ENCODE measurements at regions not wholly inside any gene's neighbourhood (a gene's known extent, or its start where the extent isn't known, plus 50 kb on each side); places are given as distances from the start of the nearest gene placed in this dataset.
A peak's percentile ranks its signal among the peaks of the same experiment; 100 is the strongest.
"Not testable (repeated sequence)": the region's sequence is repeated elsewhere in the genome, so short reads cannot be mapped to it uniquely, and the experiment has no call there.

DNA sequence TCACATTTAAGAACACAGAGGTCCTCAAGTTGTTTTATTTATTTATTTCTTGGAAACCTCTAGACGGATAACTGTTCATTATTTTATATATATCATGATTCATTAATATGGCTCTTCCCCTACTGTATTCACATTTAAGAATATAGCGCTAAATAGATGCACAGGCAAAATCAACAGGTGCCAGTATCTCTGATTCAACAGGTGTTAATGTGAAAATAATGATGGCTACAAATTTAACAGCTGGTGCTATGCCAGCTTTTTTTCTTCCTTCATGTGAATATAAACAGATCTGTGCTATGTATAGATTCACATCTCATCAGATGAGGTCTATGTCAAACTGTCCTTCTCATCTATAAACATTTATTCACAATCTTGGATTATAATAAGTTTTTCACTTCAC is 218.5 kb upstream of the NR2F2 start:
- no peak for DNase-seq (ENCODE audit: low read depth in 2 of 2)

DNA sequence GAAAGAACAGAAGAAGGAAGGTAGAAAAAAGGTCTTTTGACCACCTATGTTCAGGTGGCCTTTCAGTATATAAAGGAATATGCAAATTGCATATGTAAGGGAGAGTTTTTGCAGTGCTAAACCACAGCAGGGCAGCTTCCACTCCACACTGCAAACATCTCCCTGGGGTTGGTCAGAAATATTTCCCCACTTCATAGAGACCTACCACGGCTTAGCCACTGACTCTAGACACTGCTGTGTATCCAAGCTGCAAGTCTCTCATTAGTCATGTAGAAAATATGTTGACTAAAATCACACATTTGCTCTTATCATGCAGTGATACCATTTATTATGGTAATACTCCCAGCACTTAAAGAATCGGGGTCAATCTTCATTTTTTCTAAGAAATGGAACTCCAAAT is 214.9 kb upstream of the NR2F2 start:
- DNase-seq (ENCODE audit: low read depth in 2 of 2): no peak

DNA sequence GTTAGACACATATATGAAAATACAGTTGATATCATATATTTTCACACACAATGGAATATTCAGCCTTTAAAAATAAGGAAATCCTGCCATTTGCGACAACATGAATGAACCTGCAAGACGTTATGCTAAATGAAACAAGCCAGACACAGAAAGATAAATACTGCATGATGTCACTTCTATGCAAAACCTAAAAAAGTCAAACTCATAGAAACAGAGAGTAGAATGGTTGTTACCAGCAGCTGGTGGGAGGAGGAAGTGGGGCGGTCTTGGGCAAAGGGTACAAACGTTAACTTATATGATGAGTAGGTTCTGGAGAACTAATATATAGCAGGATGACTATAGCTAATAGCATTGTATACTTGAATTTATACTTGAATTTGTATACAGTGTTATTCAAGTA is 213.2 kb upstream of the NR2F2 start:
- DNase-seq (ENCODE audit: low read depth in 2 of 2): no peak

DNA sequence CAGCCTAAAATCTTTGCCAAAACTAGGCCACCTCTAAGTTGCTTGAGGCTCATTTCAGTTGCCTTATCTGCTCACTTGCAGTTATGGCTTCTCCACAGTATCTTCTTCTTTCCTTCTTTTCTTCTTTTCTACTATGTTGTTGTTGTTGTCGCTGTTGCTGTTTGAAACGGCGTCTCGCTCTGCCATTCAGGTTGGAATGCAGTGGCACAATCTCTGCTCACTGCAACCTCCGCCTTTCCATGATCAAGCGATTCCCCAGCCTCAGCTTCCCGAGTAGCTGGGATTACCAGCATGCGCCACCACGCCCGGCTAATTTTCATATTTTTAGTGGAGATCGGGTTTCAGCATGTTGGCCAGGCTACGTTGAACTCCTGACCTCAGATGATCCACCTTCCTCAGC is 210.8 kb upstream of the NR2F2 start:
- no peak for DNase-seq (ENCODE audit: low read depth in 2 of 2)

DNA sequence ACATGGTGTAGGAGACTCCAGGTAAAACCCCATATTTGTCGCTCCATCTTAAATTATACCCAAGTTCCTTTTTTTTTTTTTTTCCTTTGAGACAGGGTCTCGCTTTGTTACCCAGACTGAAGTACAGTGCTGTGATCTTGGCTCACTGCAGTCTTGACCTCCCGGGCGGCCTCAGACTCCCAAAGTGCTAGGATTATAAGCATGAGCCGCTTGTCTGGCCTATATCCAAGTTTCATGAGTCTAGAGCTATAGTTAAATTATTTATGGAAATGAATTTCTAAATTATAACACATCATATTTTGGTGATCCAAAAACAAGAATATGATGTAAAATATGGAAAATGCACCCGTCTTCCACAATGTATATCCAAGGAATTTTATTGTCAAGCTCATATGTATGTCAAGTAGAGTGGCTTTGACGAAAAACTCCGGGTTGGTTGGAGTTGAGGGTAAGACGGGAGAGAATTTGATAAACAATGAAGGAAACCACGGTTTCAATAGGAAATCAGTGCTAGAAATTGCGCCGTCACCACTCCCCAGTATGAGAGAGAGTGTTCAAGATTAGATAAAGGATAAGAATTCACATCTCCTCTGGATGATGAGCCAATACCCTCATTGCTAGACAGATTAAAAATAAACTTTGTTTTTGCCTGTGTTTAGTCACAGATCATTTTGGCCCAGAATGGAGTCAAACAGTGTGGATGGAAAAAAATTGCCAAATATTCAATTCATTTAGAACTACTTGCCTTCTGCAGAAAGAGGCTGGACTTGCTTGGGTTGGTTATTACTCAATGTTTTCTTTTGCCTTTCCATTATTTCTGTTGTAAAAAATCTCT is 209.2 kb upstream of the NR2F2 start:
- no peak for DNase-seq (ENCODE audit: low read depth in 2 of 2)

DNA sequence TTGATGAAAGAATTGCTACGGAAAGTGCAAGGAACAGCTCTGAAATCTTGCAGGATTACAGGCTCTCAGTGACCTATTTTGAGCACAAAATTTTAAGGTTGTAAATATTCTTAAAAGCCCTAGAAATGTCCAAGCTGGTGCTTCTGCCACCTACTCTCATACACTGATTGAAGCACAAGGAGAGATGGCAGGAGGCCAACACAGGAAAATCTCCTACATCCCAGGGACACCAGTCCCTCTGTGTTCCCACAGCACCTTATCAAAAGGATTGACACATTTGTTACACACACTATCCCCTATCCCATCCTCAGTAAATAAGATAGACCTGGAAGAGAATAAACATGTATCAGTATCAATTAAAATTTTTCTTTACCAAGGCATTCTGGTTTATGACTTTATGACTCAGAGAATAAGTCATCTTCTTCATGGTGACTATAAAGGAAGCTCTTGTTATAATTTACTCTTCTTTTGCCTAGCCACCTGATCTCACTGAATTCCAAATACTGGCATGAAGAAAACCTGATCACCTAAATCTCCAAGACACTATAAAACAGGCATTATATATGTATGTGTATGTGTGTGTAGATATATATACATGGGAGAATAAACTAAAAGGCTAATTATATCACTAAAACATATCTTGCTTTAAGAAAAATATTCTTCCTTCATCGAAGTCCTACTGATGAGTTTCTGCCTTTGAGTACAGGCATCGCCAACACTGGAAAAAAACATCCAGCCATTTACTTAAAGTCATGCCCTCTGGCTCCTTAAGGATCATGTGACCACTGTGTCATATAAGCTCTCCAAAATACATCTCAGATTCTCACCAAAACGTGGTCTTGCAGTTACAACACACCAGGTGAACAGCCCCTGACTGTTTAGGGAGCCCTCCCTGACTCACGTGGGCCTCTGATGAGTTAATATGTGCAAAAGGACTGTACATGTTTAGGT is 208.1 kb upstream of the NR2F2 start:
- DNase-seq (ENCODE audit: low read depth in 2 of 2): peak in 1 of 2 donors; percentile 25

DNA sequence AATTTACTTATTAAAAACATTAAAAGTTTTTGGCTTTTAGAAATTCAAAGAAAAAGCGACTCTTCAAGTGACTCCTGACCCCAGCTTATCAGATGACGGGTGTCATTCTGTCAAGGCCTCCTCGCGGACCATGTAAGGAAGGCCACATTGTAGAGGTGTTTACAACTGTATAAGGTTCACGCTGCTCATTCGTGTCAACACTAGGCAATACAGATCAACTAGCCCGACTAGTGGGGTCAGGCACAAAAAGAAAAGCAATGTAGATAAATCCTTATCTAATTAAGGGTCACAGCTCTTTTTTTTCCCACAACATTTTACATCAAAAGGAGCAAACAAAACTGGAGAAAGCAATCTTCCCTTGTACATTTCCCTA is 207.5 kb upstream of the NR2F2 start:
- DNase-seq (ENCODE audit: low read depth in 2 of 2): no peak

DNA sequence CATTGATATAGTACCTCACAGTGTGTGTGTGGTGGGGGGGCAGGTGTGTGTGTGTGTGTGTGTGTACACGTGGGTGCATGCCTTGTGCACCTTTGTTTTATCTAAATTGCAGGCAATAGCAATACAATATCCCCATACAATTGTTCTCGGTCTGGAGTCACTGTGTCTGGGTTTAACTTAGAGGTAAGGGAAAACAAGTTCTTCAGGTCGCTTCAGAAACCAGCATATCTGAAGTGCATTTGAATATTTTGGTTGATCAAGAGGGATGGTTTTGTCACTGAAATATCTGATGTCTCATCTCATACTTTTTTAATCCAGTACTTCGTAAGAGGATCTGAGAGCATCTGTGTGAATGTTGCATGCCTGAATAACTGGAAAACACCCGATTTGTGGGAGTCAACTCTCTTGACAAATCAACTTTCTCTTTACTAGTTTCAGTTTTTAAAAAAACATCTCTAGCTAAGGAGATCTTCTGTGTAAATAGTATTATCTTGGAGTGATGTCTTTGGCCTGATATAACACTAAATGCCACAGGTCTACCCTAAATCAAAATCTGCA is 206.8 kb upstream of the NR2F2 start:
- DNase-seq (ENCODE audit: low read depth in 2 of 2): no peak

DNA sequence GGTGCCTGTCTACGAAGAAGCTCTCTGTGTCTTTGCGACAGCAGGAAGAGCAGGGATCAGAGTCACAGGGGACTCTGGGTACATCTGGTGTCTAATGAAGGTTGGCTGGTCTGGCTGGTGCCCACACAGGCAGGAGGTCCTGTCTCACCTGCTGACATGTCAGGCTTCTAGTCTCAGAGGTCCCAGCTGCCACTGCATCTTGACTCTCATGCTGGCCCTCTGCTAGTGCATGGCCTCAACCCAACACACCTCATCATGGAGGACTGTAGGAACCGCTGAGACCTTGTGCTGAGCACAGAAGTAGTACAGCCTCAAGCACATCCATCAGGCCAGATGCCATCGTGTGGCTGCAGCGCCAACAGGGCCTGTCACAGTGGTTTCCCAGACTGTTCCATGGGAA is 206.1 kb upstream of the NR2F2 start:
- DNase-seq (ENCODE audit: low read depth in 2 of 2): no peak

DNA sequence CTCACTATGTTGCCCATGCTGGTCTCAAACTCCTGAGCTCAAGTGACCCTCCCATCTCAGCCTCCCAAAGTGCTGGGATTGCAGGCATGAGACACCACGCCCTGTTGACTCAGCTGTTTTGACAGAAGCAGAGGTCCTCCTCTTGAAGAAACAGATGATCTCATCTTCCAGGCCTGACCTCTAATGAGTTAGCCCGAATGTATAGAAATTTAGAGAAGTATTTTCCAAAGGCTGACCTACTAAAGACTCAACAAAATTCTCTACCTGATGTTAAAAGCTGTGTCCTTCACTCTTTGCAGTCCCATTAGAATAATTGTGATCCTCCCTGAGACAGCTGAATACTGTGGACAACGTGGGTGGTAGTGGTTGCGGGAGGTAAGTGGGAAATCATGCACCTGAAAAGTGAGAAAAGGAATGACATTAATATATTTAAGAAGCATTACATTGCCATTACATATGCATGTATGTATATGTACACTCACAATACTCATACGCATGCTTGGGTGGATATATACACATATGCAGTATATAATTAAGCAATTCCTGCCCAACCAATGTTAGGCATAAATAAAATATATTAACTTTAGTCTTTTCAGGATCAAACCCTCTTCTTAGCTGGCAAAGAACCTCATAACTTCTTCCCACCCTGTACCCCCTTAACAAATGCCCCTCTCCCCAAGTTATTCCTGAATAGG is 204.6 kb upstream of the NR2F2 start:
- peak in 1 of 2 donors; percentile 12 for DNase-seq (ENCODE audit: low read depth in 2 of 2)

DNA sequence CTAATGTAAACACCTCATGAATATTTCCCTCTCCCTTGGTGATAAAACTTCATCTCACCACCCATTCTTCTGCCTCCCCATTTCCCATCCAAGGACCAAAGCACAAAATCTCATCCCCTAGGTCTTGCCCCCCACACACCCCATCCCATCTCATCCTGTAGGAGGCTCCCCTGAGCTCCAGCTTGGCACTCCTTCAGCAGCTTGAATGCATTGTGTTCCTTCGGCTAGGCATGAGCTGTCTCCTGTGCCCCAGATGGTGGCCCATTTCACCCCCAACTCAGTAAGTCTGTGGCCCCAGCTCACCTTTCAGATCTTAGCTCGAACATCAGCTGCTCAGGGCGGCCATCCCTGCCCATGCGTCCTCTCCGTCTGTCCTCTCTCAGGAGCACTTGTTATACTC is 203.6 kb upstream of the NR2F2 start:
- no peak for DNase-seq (ENCODE audit: low read depth in 2 of 2)

DNA sequence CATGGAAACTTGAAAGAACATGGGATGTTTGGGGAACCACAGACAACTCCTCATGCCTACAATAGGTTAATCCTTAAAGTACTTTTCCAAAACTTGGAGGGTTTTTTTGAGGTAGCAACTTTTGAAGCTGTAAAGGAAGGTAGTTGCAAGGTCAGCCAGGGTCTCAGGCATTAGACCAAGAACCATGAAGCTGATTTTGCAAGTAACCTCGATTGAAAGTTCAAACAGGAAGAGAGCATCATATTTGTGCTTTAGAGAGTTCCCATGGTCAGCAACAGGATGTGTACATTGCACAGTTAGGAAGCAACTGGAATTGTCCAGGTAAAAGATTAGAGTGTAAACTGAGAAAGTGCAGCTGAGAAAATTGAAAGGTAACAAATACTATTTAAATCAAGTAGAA is 199.8 kb upstream of the NR2F2 start:
- DNase-seq (ENCODE audit: low read depth in 2 of 2): peak; percentile 18 to 28

DNA sequence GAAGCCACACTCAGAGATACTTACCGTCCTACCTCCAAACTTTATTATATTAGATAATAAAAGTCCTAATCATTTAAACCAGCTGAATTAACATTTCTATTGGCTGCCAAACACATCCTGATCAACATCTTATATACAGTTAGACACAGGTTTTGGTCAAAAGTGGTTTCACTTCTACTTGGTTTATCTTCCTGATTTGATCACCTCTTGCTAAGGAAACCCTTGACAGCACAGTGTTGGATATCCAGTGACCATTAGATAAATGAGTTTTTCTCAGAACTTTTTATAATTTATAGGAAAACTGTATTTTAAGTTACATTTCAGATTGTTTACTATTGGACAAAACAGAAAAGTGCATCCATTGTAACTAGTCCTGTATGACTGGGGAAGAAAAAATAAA is 198.4 kb upstream of the NR2F2 start:
- DNase-seq (ENCODE audit: low read depth in 2 of 2): no peak

DNA sequence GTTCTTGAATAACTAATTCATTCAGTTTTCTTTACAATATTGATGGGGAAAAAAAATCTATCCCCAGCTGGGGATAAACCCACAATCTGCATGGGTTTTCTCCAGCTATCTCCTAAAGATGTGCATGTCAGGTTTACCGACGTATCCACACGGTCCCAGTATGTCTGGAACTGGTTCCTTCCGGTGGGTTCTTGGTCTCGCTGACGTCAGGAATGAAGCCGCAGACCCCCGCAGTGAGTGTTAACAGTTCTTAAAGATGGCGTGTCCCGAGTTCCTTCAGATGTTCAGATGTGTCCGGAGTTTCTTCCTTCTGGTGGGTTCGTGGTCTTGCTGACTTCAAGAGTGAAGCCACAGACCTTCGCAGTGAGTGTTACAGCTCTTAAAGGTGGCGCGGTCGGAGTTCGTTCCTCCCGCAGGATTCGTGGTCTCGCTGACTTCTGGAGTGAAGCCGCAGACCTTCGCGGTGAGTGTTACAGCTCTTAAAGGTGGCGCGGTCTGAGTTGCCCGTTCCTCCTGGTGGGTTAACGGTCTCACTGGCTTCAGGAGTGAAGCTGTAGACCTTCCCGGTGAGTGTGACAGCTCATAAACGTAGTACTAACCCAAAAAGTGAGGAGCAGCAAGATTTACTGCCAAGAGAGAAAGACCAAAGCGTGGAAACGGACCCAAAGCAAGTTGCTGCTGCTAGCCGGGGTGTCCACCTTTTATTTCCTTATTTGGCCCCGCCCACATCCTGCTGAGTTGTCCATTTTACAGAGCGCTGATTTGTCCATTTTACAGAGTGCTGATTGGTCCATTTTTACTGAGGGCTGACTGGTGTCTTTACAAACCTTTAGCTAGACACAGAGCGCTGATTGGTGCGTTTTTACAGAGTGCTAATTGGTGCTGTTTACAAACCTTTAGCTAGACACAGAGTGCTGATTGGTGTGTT is 195.1 kb upstream of the NR2F2 start:
- DNase-seq (ENCODE audit: low read depth in 2 of 2): no peak

DNA sequence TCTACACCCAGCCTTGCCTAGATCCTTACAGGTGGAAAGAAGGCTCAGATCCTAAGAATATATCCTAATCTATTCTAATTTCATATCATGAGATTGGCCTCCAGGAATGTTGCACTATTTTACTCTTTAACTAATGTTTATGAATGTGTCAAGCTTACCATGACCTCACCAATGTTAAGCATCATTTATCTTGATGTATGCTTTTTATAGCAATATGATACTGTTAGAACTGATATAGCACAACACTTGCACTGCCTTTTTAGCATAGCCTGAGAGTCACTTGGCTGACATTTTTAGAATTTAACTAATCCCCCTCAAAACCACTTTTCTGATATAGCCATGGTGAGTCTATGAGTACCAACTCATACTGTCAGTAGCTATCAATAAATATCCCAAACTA is 191.5 kb upstream of the NR2F2 start:
- no peak for DNase-seq (ENCODE audit: low read depth in 2 of 2)

DNA sequence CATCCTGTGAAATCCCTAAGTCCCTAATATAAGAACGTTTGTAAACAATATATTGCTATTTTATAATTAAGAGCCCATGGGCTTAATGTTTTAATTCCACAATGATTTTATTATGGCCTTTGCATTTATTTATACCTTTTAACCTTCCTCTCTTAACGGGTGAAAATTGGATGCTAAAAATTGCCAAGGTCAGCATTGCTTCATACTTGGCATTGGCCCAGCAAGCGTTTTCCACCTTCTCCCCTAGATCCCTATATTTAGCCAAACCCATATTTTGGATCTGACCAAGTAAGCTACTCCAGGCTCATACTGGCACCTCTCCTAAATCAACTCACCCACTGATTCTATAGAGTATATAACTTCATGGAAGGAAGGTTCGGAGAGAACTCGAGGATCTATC is 188.0 kb upstream of the NR2F2 start:
- no peak for DNase-seq (ENCODE audit: low read depth in 2 of 2)

DNA sequence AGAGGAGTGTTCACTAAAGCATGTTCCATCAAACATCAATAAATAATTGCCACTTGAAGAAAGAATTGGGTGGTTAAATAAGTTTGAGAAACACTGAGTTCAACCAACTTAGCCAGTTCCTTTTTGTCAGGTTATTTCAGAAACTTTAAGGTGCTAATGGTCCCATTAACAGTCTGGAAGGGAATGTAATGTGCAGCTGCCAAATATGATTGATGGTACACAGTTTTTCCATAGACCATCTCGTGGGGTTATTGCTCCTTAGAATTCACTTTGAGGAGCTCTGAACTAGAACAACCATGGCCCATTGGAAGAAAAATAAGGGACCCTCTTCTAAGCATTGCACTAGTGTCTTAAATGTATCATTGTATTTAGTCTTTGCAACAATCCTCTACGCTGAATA is 185.8 kb upstream of the NR2F2 start:
- DNase-seq (ENCODE audit: low read depth in 2 of 2): no peak

DNA sequence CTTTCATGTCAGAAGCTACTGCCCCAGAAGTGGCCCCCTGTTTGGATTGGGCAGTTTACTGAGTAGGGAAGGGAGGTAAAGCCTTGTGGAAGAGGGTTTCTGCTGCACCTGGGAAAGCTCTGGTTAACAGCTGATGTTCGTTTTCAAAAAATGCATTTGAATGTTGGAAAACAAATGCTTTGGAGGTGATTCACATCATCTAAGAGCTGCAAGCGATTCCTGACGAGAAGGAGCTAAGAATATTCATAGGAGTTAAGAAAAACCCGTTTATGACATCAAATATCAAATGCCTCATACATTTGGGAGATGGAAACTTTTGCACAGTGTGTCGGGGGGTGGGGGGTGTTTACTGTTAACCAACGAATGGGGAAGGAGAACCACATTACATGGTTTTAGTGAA is 183.8 kb upstream of the NR2F2 start:
- no peak for DNase-seq (ENCODE audit: low read depth in 2 of 2)

DNA sequence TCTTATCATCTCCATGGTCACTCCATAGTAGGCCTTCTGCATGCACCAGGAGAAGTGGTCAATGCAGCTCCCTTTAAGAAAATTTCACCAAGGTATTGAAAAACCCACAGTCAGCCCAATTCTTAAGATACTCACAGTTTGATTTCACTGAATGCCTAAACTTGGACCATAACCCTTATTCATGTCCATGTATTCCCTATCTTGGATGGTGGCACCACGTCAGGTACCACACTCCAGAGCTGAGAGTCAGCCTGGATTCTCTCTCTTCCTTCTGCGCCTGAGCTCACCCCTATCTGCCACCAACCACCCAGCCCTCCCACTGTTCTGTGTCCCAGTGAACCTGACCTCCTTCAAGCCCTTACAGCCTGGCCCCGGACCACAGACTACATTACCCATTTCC is 183.2 kb upstream of the NR2F2 start:
- no peak for DNase-seq (ENCODE audit: low read depth in 2 of 2)

DNA sequence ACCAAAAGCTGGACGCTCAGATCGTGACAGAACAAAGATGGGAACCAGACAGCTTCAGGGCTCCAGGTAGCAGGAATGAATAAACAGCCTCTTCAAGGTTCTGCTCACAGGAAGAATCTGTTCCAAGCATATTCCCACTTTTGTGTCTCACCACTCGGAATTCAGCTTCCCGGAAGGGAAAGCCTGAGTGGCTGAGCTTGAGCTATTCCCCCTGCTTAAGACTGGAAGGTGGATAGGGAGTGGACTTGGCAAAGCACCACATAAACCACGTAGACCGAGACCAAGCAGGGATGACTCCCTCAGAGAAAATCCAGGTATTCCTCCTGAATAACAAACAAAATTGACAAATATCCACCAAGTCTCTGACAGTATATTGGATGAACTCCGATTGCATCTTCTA is 180.2 kb upstream of the NR2F2 start:
- DNase-seq (ENCODE audit: low read depth in 2 of 2): no peak

DNA sequence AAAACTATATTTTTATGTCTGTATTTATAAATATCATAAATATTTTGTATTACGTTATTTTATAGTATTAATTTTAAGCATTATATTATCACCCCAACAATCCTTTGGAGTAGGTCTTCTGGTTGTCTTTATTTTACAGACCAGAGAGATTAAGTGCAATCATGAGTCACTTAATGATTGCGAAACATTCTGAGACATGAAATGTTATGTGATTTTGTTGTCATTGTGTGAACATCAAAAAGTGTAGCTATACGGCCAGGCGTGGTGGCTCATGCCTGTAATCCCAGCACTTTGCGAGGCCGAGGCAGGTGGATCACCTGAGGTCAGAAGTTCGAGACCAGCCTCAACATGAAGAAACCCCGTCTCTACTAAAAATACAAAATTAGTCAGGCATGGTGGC is 178.8 kb upstream of the NR2F2 start:
- not testable (repeated sequence) for DNase-seq (ENCODE audit: low read depth in 2 of 2)

Measured in dermis microvascular lymphatic vessel endothelial cell (primary cell).